Right lobe of liver (tissue), 4 donors: ENCODE measurements at regions not wholly inside any gene's neighbourhood (a gene's known extent, or its start where the extent isn't known, plus 50 kb on each side); places are given as distances from the start of the nearest gene placed in this dataset.

ENCODE experiments used
- POLR2A ChIP-seq: fragments of 450-650 bp; IDR thresholded peaks from one replicate; pipeline ENCODE4 v1.6.1; 2017; ENCODE audit warnings: antibody characterized with exemption, mild to moderate bottlenecking
- TF ChIP-seq, protein P1 (sequence below), 4 donors: fragments of 200-600 bp in 3 of 4; fragments of 450-650 bp in 1 of 4; IDR thresholded peaks; one replicate each; pipeline versions ENCODE4 v1.5.1 to v1.8.0; 2016 to 2022; ENCODE audit warnings: antibody characterized with exemption in 4 of 4, mild to moderate bottlenecking in 2 of 4
- donor health status: DM: no; HTN: no; CAD: no.
- donor health status: DM: no; HTN: no; CAD: no.
- donor health status: DM: no; HTN: yes; CAD: no.

DNA sequence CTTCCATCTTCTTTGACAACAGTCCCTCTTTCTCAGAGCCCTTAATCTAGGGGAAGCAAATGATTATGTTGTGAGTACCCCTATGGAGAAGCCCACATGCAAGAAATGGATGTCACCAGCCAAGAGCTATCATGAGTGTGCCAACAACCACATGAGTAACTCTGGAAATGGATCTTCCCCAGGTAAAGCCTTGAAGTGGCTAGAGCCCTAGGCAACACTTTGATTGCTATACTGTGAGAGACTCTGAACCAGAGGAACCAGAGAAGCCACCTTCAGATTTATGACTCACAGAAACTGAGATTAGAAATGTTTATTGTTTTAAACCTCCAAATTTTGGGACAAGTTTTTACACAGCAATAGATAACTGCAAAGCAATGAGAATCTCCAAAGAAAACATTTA, 60.9 kb upstream of the COL1A2 start:
- TF ChIP-seq, protein P1, sequence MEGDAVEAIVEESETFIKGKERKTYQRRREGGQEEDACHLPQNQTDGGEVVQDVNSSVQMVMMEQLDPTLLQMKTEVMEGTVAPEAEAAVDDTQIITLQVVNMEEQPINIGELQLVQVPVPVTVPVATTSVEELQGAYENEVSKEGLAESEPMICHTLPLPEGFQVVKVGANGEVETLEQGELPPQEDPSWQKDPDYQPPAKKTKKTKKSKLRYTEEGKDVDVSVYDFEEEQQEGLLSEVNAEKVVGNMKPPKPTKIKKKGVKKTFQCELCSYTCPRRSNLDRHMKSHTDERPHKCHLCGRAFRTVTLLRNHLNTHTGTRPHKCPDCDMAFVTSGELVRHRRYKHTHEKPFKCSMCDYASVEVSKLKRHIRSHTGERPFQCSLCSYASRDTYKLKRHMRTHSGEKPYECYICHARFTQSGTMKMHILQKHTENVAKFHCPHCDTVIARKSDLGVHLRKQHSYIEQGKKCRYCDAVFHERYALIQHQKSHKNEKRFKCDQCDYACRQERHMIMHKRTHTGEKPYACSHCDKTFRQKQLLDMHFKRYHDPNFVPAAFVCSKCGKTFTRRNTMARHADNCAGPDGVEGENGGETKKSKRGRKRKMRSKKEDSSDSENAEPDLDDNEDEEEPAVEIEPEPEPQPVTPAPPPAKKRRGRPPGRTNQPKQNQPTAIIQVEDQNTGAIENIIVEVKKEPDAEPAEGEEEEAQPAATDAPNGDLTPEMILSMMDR (IDR thresholded peaks at IDR 0.05), result no peak
- no peak for TF ChIP-seq POLR2A
